Heart right ventricle (tissue), 16 donors: ENCODE measurements at regions not wholly inside any gene's neighbourhood (a gene's known extent, or its start where the extent isn't known, plus 50 kb on each side); places are given as distances from the start of the nearest gene placed in this dataset.

ENCODE experiments used
- ATAC-seq, 8 donors: fragments of 200-7000 bp; cut with Tn5 transposase; one replicate each; pipeline ENCODE4 v1.9.1; 2020; ENCODE audit warnings: mild to moderate bottlenecking in 8 of 8, moderate library complexity in 8 of 8, moderate number of reproducible peaks in 1 of 8
- DNase-seq, 2 donors: peaks; one replicate each; pipeline ENCODE4 v3.0.0-alpha.2; 2020
- H3K27ac ChIP-seq, 10 donors: fragments of 200-600 bp; sonication (generic) in 2 of 10; one replicate each; pipeline versions ENCODE4 v1.5.0 to v1.8.0; 2020 to 2022; ENCODE audit warnings: mild to moderate bottlenecking in 3 of 10
- H3K27me3 ChIP-seq, 7 donors: fragments of 200-600 bp; one replicate each; pipeline ENCODE4 v1.8.0; 2021 to 2022; ENCODE audit warnings: mild to moderate bottlenecking in 2 of 7
- H3K36me3 ChIP-seq, 9 donors: fragments of 200-600 bp; sonication (generic) in 1 of 9; one replicate each; pipeline versions ENCODE4 v1.5.0 to v1.8.0; 2020 to 2022; ENCODE audit warnings: mild to moderate bottlenecking in 2 of 9
- H3K4me1 ChIP-seq, 9 donors: fragments of 200-600 bp; sonication (generic) in 1 of 9; one replicate each; pipeline versions ENCODE4 v1.5.0 to v1.8.0; 2020 to 2022; ENCODE audit warnings: mild to moderate bottlenecking in 4 of 9
- H3K4me3 ChIP-seq, 10 donors: fragments of 200-600 bp; sonication (generic) in 2 of 10; one replicate each; pipeline versions ENCODE4 v1.5.0 to v1.8.0; 2020 to 2022; ENCODE audit warnings: mild to moderate bottlenecking in 7 of 10, moderate library complexity in 2 of 10
- H3K9me3 ChIP-seq, 11 donors: fragments of 200-600 bp in 10 of 11; sonication (generic) in 2 of 11; one replicate each; pipeline versions ENCODE4 v1.5.0 to v1.8.0; 2013 to 2022; ENCODE audit warnings: mild to moderate bottlenecking in 2 of 11, control low read depth in 1 of 11, moderate library complexity in 1 of 11
- CTCF ChIP-seq, 9 donors: fragments of 200-600 bp; sonication (generic) in 2 of 9; IDR thresholded peaks; one replicate each; pipeline versions ENCODE4 v1.5.0 to v1.8.0; 2021 to 2022; ENCODE audit warnings: antibody characterized with exemption in 9 of 9, mild to moderate bottlenecking in 5 of 9, moderate library complexity in 1 of 9
- WGBS, 2 donors: extraction: QIAGEN DNeasy Blood & Tissue Kit; methylation state at CpG; one replicate each; pipeline ENCODE4 v1.1.7; 2013; ENCODE audit warnings: inconsistent platforms in 1 of 2; 5-methylcytosine and 5-hydroxymethylcytosine counted together
- intact Hi-C, 10 donors: fragments of 100-400 bp; cut with DNase I; formaldehyde crosslinking; loops; one replicate each; pipeline versions ENCODE4 v1.11.1 to v1.14.2; 2022
- donor health status: Arrhythmogenic right ventricular cardiomyopathy.
- donor health status: ischemic (EF 13 %, LVEDD 7.1; RV severe dilation, severe dysfunction).
- donor health status: healthy with polysubstance abuse.
- donor health status: DM: no; HTN: yes; CAD: no.
- donor health status: DM: no; HTN: no; CAD: no.
- donor health status: ischemic (EF 25% LVEDD 6.9; RV normal size, moderate dysfunction).
- donor health status: ischemic (EF 25% LVEDD 5.7; RV mildly dilated, moderate dysfunction).
- donor health status: healthy.
- donor health status: DM: yes; HTN: yes; CAD: no.
- donor health status: Ischemic cardiomyopathy.
- donor health status: ischemic (EF 35%, LVEDD 5.7; RV mildly dilated, moderate dysfunction).
- donor health status: nonischemic (EF 11% LVEDD 7.7; RV severe dilation, severe dysfunction).
- donor health status: DM: yes; HTN: yes; CAD: no.
- donor health status: PGD.
- donor health status: ischemic (EF 29% LVEDD 5.4; RV normal size, mild dysfunction).
- donor health status: nonischemic (EF 23%, LVEDD 6.1; RV moderate dilation, normal function).

GRCh38 chr11:70028147-70028855 is 49.8 kb upstream of the ANO1 start:
- no peak for TF ChIP-seq CTCF (IDR thresholded peaks at IDR 0.05)
- intact Hi-C loops = no loop called here
- no peak for DNase-seq
- ATAC-seq = no peak
- Histone ChIP-seq H3K27me3 (no peaks in the 10 kb centered on the region), H3K27ac (no peak overlapping the region), H3K9me3 (peaks cover 0 to 7% (median 0%) of the 10 kb centered on the region in 11 donors), H3K4me1 (peaks cover 0 to 15% (median 2%) of the 10 kb centered on the region in 9 donors), H3K4me3 (no peak overlapping the region), H3K36me3 (no peaks in the 10 kb centered on the region)
- 77 to 81% methylated on average over 12 of the region's 12 CpGs for WGBS, 2 donors
